GM19397 (cell line): ENCODE measurements at regions not wholly inside any gene's neighbourhood (a gene's known extent, or its start where the extent isn't known, plus 50 kb on each side); places are given as distances from the start of the nearest gene placed in this dataset.
"Not testable (repeated sequence)": the region's sequence is repeated elsewhere in the genome, so short reads cannot be mapped to it uniquely, and the experiment has no call there.

Experiments used
- ATAC-seq: cut with Tn5 transposase; IDR thresholded peaks from one replicate; pipeline ENCODE4 v1.9.1; 2021; ENCODE audit warnings: mild to moderate bottlenecking, moderate library complexity; ENCODE audit not compliant: unreplicated experiment

DNA sequence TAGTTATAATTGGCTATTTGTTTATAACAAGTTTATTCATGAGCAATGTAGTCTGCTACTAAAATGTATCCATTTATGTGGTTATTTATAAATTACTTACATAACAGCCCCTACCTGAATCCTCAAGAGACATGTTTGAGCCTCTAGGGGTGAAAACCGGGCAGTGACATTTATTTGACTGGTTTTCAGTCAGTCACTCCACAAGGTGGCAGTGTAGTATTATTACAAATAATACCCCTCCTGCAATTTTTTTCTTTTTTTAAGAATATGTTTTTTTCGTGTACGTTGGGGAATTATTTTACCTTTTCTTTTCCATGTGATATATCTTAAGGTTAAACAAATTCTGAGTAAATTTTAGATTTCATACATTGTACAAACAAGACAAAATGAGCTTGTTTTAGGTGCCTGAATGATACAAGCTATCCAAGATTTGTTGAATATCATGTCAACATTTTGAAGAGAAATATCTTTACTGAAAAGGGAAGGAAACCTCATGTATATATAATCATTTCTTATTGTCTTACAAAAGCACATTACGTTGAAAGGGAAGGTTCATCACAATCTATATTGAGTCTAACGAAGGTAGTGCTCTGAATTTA is 598.7 kb upstream of the TECRL start:
- no peak for ATAC-seq

- ATAC-seq = no peak
Measured at GRCh38 chr4:64975177-64975576, 565.9 kb upstream of the TECRL start.

GRCh38 chr4:64969081-64969480 is 559.8 kb upstream of the TECRL start:
- ATAC-seq = no peak

GRCh38 chr4:64967286-64967685 is 558.0 kb upstream of the TECRL start:
- no peak for ATAC-seq

- ATAC-seq = no peak
Measured at GRCh38 chr4:64960516-64960915, 551.3 kb upstream of the TECRL start.

GRCh38 chr4:64940698-64941097 is 531.4 kb upstream of the TECRL start:
- ATAC-seq = no peak

GRCh38 chr4:64935469-64936001 is 526.3 kb upstream of the TECRL start:
- no peak for ATAC-seq

GRCh38 chr4:64911846-64912245 is 502.6 kb upstream of the TECRL start:
- no peak for ATAC-seq

DNA sequence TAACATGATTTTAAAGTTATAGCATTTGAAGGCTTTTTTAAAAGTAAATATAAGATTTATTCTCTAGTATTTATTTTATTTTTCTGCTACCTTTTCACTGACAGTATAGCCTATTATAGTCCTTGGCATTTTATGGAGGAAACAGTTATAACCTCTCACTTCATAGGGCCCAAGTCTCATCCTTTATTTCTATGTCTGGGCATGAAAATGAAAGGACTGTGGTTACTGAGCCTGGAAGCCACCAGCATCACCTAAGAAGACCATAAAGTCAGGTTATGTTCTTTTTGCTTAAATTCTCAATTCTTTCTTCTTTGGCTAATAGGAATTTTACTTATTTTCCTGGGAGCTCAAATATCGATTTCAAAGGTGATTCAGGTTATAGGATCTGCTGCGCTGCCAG is 494.7 kb upstream of the TECRL start:
- ATAC-seq = no peak

DNA sequence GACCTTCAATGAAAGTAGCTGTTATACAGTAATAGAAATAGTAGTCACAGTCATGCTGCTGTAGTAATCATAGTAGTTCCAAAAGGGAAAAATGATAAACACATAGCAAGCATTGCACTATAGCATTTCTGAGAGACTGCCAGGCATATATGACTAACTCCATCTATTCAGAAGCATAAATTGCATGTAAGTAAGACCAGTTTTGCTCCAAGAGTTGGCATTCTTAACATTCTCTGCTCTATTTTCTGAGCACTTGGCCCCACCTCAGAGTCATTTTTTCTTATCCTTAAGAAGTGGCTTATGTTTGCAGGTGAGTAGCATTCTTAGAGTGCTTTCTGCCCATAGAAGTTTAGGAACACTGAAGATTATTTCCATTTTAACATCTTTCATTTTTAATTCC is 490.3 kb upstream of the TECRL start:
- ATAC-seq = no peak

DNA sequence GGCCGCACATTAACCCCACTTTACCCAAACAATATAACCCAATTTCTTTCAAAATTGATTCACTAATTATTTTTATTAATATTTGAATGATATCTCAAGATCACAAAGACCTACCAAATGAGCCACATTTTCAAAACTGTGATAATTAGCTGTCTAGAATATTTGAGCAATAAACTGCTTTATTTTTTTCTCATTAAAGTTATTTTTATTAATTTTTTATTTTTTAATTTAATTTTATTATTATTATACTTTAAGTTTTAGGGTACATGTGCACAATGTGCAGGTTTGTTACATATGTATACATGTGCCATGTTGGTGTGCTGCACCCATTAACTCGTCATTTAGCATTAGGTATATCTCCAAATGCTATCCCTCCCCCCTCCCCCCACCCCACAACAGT is 489.8 kb upstream of the TECRL start:
- not testable (repeated sequence) for ATAC-seq

DNA sequence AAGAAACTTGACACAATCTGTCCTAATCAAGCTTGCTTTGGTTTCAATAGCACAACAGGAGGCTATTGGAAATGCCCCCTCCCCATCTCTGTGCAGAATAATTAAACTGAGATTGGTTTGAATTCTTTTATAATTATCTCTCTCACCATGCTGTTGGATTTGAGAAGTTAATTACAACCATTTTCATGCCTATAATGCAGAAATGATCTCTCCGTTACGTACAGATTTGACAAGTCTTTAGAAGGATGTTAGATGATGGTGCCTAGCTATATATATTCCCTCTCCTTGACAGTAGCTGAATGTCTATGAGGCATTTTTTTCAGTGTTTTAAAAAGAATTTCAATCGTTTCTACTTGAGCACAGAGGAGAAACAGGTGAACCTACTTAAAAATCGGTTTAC is 488.4 kb upstream of the TECRL start:
- ATAC-seq = no peak

GRCh38 chr4:64895031-64895430 is 485.8 kb upstream of the TECRL start:
- no peak for ATAC-seq

- no peak for ATAC-seq
Measured at GRCh38 chr4:64893205-64893604, 484.0 kb upstream of the TECRL start.

DNA sequence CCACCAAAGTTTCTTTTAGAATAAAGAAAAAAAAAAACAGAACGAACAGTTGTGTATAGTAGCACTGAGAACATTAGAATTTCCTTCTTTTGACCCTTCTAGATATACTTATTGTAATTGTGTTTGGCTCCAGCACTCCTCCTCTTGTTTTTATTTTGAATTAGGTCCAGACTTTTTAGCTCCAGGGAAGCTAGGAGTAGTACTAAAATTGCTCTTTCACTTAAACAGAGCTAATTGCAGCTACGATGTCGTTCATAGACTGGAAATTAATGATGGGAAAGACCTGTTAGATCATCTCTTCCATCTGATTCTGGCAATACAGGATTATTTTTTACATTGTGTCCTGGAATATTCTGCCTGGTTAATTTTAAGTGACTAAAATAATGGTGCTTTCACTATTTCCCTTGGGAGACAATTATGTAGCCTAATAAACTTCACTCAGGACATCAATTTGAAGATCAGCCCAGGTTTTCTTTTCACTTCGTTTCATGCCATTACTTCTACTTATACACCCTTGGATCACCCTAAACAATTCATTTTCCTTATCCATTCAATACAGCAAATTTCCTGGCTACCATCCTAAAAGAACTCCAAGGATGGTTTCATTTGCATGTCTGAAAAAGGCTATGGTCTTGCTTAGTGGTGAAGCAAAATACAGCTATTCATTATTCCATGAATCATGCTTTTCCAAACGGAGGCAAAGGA is 480.8 kb upstream of the TECRL start:
- no peak for ATAC-seq

- no peak for ATAC-seq
Measured at GRCh38 chr4:64883087-64883807, 474.0 kb upstream of the TECRL start.

DNA sequence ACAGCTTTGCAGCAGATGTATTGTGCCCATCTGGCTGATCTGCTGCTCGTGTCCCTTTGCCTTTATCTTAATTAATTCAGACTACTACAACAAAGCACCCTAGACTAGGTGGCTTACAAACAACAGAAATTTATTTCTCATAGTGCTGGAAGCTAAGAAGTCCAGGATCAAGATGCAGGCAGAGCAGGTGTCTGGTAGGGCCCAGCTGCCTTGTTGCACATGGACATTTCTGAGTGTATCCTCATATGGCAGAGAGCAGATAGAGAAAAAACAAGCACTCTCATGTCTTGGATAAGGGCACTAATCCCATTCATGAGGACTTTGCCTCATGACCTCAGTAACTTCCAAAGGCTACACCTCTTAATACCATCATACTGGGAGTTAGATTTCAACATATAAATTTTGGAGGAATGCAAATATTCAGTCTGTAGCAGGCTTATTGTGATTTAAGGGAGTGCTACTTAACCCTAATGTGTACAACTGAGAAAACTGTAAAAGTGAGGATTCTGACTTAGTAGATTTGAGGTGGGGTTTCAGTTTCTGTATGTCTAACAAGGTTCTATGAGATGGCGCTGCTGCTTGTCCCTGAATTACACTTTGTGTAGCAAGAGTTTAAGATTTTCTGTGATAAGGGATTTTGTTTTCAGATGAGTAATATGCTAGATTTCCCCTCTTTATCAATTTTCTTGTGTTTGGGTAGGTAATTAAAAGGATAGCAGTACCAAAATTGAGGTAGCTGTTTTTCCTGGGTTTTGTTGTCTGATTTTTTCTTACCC is 473.2 kb upstream of the TECRL start:
- no peak for ATAC-seq

GRCh38 chr4:64880557-64880956 is 471.3 kb upstream of the TECRL start:
- no peak for ATAC-seq

GRCh38 chr4:64876021-64876420 is 466.8 kb upstream of the TECRL start:
- ATAC-seq = no peak

DNA sequence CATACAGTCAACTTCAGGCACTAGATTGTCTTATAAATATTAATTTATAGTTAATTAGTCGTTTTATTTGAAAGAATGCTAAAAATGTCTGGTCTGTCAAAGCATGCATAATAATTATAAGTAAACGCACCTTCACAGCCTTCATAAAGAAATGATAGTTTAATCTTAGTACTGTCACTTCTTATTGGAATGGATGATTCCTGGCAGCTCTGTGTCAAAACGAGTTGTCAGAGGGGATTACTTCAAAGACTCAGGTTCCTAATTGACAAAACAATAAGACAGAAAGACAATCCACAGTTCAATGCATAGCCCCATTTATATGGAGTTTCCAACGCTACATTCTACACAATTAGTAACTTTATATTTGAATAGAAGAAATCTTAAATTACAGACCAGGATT is 461.3 kb upstream of the TECRL start:
- no peak for ATAC-seq

DNA sequence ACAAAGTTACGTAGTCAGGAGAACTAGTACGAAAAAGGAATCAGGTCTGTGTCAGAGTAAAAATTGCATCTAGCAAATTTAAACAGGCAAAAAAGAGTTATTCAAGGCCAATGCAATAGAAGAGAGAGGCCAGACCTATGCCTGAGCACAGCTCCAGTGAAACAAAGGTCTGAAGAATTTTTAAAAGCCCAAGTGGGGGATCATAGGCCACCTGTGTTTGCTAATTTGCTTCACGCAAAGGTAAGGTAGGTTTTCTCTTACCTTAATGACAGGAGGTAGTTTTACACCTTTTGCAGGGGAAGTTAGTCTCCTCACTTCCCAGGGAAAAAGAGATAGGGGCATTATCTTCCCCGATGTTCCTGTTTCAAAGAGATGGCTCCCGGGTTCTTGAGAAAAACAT is 448.6 kb upstream of the TECRL start:
- no peak for ATAC-seq
